Endometrial microvascular endothelial cells (primary cell): ENCODE measurements at regions not wholly inside any gene's neighbourhood (a gene's known extent, or its start where the extent isn't known, plus 50 kb on each side); places are given as distances from the start of the nearest gene placed in this dataset.
"Not testable (repeated sequence)": the region's sequence is repeated elsewhere in the genome, so short reads cannot be mapped to it uniquely, and the experiment has no call there.

Experiments used
- in situ Hi-C: cut with HindIII; loops from 2 replicates; pipeline ENCODE4 v1.10.0; 2017; ENCODE audit warnings: low sequenced_read_pairs, low pct_unique_long_range_greater_than_20kb; ENCODE audit errors: inconsistent ontology term

DNA sequence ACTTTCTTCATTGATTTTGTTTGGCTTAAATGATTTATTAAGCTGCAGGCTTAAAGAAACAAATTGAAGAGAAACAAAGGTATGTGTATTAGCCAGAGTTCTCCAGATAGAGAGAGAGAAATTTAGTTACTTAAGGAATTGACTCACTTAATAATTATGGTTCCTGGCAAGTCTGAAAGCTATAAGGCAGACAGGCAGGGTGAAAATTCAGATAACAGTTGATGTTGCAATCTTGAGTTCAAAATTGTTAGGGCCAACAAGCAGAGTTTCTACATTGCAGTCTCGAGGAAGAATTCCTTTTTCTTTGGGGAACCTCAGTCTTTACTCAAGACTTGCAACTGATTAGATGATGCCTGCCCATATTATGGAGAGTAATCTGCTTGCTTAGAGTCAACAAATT lies 593.5 kb downstream of the ADCYAP1 start:
- in situ Hi-C loops = no loop called here

DNA sequence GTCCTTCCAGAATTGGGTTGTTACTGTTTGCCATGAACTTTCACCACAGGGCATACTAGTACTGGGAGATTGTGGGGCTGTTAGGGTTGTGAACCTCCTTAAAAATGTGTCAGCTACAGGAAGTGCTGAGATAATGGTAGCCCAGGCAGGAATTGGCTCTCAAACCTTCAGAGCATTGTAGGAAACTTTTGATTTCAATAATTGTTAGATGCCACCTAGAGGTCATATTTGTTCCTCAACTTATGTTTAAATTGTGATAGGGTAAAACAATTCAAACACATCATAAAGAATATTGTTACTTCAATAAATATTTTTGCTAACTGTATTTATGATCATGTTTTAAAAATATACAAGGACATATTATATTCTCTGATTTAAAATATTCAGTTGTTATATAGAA lies 594.6 kb downstream of the ADCYAP1 start:
- in situ Hi-C loops = no loop called here

DNA sequence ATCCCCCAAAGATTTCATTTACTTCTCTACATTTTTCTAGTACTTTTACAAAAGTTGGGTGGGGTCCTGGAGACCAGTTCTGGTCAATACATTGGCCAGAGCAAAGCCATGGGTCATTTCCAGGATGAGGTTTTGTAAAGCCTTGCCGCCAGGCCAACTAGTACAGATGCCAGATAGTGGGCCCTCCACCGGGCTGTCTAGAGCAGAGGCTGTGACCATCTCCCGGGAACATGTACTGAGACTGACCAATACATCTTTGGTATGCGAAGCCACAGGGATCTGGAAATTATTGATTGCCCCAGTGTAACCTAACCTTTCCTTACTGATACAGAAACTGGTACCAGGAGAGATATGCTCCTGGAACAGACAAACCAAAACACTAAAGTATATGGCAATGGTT lies 599.2 kb downstream of the ADCYAP1 start:
- in situ Hi-C loops = no loop called here

DNA sequence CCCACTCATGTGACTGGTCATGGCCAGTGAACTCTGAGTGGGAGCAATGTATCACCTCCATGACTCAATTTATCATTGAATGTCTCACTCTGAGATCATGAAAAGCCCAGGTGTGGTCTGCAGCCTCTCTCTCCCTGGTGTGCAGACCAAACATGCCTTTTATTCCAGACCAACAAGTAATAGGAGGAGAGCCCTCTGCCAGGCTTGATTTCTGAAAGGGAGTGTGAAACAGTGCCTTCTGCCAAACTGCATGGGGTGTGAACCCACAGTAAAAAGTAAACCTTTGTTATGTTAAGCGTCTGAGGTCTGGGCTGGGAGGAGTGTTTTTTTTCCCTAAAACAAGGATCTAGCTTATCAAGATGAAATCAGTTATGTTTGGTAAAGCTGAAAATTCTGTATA lies 601.2 kb downstream of the ADCYAP1 start:
- in situ Hi-C loops = no loop called here

DNA sequence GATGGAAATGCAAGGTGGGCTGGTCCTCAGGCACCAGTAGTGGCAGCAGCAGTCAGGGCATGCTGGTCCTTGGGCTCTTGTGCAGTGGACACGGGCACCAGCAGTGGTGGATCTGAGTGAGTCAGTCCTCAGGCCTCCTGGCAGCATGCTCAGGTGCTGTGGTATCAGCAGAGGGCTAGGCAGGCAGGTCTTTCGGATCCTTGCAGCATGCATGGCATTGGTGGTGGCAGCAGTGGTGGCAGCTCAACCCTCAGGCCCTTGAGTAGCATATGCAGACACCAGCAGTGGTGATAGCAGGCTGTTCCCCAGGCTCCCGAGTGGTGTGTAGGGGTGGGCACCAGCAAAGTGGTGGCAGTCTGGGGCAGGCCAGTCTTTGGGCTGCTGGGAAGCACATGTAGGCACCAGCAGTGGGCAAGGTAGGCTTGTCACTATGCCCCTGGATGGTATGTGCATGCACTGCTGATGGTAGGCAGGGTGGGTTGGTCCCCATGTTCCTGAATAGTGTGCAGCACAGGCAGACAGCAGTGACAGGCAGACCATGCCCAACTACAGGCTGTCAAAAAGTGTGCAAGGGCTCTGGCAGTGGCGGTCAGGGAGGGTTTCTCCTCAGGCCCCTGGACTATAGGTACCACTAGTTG lies 606.0 kb downstream of the ADCYAP1 start:
- in situ Hi-C loops = no loop called here

DNA sequence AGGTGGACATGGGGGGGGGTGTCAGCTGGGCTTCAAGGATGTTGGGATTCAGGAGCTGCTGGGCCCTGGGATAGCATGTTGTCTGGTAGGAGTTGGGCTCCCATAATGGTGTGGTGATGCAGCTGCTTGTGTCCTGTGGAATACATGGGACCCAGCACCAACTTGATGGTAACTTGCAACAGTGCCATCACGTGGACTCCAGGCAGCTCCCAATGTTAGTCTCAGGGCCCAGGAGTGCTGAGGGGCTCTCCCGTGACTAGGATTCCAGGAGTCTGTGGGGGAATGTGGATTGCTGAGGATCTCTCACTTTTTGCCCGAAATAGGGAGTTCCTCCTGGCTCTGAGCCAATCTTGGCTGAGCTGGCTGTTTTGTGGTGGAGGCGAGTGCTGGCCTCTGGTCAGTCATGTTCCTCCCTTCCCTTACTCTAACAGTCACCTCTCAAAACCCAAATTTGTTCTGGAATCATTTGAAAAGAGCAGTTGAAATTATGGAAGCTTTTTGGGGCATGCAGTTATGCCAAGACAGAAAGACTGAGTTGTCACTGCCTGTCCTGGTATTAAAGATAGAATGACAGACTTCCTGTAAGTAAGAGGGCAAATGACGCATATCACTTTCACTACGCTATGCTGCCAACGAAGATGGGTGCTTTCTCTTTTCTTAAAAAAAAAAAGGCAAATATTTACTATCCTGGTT lies 607.1 kb downstream of the ADCYAP1 start:
- in situ Hi-C loops = no loop called here

DNA sequence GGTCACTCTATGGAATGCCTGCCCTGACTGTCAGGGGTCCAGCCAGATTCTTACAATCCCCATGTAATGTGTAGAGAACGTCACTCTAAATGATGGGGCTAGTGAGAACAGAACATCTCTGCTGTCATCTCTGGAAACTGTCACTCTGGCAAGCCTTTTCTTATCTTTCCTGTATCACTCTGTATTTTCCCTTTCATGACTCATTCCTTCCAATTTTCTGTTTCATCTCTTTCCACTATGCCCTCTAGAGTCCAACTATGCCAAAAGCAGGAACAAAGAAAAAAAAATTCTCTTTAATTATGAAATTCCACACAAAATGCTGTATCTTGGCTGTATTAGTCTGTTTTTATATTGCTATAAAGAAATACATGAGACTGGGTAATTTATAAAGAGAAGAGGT lies 608.8 kb downstream of the ADCYAP1 start:
- in situ Hi-C loops = no loop called here

DNA sequence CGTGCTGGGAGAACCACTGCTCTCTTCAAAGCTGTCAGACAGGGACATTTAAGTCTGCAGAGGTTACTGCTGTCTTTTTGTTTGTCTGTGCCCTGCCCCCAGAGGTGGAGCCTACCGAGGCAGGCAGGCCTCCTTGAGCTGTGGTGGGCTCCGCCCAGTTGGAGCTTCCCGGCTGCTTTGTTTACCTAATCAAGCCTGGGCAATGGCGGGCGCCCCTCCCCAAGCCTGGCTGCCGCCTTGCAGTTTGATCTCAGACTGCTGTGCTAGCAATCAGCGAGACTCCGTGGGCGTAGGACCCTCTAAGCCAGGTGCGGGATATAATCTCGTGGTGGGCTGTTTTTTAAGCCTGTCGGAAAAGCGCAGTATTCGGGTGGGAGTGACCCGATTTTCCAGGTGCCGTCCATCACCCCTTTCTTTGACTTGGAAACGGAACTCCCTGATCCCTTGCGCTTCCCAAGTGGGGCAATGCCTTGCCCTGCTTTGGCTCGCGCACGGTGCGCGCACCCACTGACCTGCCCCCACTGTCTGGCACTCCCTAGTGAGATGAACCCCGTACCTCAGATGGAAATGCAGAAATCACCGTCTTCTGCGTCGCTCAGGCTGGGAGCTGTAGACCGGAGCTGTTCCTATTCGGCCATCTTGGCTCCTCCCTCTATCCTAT lies 617.0 kb downstream of the ADCYAP1 start:
- in situ Hi-C loops = not testable (repeated sequence)

DNA sequence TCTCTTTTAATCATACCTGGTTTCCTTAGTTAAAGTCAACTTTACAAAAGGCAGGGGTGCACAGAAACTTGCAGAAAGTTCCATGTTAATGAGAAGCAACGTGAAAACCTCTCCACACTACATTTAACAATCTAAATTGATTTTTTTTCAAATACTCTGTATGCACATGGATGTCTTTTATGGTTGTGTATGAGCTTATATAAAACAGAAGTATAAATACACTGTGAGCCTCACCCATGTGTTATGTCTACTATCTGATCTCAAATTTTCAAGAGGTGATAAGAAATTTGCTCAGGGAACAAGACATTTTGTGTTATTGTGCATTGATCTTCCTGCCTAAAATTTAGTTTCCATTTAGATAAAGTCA lies 617.6 kb downstream of the ADCYAP1 start:
- in situ Hi-C loops = no loop called here

DNA sequence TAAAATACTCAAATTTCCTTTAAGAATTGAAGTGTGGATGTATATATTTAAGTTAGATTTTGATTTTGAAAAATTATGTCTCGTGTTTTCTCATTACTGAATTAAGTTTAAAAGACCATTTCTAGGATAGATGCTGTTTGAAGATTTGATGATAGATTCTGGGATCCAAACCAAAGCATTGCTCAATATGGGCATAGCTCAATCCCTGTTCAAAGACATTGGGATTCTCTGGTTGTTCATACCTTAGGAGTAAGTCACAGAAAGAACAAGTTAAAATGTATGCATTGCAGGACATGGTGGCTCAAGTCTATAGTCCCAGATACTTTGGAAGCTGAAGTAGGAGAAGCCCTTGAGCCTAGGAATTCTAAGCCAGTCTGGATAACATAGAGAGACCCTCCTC lies 622.3 kb downstream of the ADCYAP1 start:
- in situ Hi-C loops = no loop called here

DNA sequence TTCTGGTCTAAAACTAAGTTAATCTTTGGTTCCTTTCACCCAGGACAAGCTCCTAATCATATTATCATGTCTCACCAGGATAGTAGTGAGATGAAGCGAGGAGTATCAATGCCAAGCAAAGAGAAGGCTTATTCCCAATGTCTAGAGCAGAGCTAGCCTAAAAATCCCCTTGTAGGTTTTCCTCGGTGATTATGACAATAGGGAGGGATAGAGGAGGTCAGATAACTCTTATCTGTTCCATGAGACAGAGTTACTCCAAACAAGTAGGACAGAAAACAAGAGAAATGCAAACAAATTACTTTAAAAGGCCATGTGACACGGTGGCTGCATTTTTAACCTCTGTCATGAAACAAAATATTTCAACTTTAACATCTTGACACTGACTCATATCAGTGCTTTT lies 623.1 kb downstream of the ADCYAP1 start:
- in situ Hi-C loops = no loop called here

DNA sequence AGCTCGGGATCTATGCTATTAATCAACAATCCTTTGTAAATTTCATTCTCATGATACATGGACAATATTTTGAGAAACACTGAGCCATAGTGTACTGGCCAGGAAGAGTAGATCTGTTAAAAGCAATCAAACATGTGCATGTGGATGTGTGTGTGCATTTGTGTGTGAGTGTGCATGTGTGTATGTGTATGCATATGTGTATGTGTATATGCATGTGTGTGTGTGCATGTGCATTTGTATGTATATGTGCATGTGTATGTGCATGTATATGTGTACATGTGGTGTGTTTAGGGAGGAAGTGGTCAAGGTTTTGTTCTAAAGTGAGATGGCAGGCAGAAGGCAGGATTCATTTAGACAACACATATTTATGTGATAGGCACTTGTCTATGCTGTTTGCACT lies 623.8 kb downstream of the ADCYAP1 start:
- in situ Hi-C loops = no loop called here

DNA sequence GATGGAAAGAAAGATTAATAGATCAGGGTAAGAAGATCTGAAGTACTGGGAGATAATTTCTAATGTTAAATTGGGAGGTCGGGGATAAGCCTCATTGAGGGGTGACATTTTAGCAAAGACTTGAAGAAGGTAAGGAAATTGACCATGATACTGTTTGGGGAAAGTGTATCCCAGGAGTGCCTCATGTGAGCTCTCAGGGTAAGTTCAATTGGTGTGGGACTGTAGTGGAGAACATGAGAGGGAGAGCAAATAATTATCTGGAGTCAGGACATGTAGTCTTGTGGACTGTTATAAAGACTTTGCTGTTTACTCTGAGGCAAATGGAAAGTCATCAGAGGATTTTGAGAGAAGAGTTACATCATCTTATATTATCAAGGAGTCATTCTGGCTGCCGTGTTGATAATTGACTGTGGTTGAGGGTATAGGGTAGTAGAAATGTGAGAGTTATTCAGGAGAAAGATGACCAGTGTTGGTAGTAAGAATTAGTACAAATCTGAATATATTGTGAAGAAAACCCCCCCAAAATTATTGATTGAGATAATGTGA lies 624.4 kb downstream of the ADCYAP1 start:
- in situ Hi-C loops = no loop called here

DNA sequence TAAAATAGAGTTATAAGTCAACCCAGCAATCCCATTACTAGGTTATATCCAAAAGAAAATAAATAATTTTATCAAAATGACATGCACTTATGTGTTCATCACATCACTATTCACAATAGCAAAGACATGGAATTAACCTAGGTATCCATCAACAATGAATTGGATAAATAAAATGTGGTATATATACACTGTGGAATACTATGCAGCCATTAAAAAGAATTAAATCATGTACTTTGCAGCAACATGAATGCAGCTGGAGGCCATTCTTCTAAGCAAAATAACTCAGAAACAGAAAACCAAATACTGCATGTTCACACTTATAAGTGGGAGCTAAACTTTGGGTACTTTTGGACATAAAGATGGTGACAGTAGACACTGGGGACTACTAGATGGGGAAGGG lies 626.0 kb downstream of the ADCYAP1 start:
- in situ Hi-C loops = no loop called here

DNA sequence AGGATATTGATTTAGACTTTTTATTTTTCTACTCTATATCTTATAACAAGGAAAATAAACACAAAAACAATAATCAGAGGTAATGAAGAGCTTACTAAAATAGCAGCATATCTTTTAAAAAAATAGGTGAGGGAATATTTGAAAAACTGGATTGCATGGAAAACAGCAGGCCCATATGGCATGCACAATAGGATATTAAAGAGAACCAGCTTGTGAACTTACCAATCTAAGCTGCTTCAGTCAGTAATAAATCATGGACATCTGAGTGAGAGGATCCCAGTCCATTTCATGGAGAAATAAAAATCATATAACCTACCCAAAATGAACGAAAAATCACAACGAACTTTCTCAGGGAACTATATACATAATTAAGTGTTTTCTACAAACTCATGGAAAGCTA lies 634.6 kb downstream of the ADCYAP1 start:
- in situ Hi-C loops = no loop called here

DNA sequence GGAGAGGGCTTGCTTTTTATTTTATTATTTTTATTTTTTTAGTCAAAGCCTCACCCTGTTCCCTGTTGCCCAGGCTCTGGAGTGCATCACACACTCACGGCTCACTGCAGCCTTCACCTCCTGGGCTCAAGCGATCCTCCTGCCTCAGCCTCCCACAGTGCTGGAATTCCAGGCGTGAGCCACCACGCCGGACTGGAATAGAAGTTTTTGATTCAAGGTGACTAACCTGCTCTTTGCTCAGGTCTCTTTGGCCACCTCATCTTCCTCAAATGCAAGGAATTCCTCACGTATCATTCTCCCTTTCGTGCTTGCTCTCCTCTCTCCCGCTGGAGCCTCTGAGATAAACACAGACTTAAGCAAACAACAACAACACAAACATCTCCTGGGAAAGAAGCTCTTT lies 636.8 kb downstream of the ADCYAP1 start:
- in situ Hi-C loops = no loop called here

DNA sequence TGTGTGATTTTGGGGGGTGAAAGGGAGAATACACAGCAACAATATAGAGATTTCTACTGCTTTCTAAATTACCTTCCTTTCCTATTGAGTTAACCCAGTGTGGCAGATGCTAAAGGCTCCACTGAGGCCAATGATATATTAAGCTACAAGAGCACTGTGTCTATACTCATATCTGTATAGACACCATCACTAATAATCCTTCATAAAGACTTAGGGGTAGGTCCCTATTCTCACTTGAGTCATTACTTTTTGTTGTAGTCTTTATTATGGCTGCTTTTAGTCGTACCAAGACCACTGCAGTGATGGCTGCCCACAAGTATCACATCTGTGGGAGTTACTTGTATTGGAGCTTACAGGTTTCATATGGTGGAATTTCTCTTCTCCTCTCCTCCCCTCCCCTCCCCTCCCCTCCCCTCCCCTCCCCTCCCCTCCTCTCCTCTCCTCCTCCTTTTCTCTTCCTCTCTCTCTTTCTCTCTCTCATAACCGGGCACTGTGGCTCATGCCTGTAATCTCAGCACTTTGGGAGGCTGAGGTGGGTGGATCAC lies 637.6 kb downstream of the ADCYAP1 start:
- in situ Hi-C loops = no loop called here

DNA sequence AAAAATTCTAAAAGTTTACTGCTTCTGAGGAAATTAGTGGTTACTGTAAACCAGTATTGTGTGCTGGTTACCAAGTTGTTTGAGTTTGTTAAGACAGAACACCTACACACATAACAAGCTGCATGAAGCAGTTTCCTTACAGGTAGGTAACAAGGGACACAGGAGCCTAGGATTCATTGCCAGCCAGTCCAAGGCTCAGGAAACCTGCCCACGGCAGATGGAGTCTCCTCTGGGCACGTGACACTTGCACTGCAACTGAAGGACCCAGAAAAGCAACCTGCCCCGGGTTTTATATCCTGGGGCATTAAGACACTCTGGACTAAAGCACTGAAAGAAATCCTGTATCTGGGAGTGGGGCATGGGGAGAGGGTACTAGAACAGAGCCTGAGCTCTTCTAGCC lies 639.3 kb downstream of the ADCYAP1 start:
- in situ Hi-C loops = no loop called here

DNA sequence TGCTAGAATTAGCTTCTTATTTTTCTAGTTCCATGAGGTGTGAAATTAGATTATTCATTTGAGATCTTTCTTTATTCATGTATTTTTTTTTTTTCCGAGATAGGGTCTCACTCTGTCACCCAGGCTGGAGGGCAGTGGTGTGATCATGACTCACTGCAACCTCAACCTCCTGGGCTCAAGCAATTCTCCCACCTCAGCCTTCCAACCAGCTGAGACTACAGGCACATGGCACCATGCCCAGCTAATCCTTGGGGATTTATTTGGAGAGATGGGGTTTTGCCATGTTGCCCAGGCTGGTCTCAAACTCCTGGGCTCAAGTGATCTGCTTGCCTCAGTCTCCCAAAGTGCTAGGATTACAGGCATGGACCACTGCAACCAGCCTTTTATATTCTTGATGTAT lies 653.0 kb downstream of the ADCYAP1 start:
- in situ Hi-C loops = not testable (repeated sequence)

DNA sequence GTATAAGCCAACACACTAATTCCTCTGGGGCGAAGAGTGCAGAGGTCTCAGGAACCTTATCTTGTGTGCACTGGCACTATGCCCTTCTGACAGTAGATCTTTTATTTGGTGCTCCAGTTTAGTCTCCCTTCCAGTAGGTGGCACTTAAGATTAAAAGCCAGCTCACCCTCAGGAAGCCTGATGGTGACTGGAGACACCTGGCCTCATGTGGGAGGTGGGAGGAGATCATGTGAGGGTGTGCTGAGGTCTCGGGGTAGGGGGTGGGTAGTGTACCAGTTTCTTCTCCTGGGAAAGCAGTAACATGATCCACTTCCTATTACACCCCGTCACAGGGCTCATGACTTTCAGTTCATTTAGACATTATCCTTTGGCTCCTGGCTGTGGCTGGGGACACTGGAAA lies 654.9 kb downstream of the ADCYAP1 start:
- in situ Hi-C loops = no loop called here
